ENCODE measurements at regions not wholly inside any gene's neighbourhood (a gene's known extent, or its start where the extent isn't known, plus 50 kb on each side); places are given as distances from the start of the nearest gene placed in this dataset.
"Not testable (repeated sequence)": the region's sequence is repeated elsewhere in the genome, so short reads cannot be mapped to it uniquely, and the experiment has no call there.

DNA sequence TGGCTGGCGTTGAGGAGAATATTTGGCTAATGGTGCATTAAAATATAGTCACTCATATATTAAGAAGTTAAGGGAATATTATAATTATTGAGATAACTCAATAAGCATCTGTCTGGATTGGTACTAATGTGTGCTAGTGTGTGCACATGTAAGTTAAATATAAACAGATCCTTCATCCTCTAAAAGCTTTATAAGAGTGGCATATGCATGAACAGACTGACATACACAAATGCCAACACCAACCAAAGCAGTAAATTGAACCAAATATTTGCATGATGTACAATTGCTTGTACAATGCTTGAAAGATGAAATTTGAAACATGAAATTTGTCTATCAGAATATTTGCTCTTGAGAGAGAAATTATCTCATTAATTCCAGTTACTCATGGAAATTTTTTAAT is 344.9 kb downstream of the ADGRL2 start:
- no peaks in the 10 kb centered on the region for H3K27me3 Mint-ChIP-seq (ENCODE audit: low read depth)
- H3K36me3 Mint-ChIP-seq (ENCODE audit: low read depth) = no peaks in the 10 kb centered on the region
- H3K4me3 Mint-ChIP-seq (ENCODE audit: low read depth) = no peak overlapping the region
- intact Hi-C loops (cut with micrococcal nuclease) = no loop called here
- H3K9me3 Mint-ChIP-seq = peaks cover 3% of the 10 kb centered on the region
- no peak overlapping the region for H3K27ac Mint-ChIP-seq
- H3K4me1 Mint-ChIP-seq (ENCODE audit: low read depth) = no peaks in the 10 kb centered on the region
- DNase-seq (ENCODE audit: low spot score) = no peak

DNA sequence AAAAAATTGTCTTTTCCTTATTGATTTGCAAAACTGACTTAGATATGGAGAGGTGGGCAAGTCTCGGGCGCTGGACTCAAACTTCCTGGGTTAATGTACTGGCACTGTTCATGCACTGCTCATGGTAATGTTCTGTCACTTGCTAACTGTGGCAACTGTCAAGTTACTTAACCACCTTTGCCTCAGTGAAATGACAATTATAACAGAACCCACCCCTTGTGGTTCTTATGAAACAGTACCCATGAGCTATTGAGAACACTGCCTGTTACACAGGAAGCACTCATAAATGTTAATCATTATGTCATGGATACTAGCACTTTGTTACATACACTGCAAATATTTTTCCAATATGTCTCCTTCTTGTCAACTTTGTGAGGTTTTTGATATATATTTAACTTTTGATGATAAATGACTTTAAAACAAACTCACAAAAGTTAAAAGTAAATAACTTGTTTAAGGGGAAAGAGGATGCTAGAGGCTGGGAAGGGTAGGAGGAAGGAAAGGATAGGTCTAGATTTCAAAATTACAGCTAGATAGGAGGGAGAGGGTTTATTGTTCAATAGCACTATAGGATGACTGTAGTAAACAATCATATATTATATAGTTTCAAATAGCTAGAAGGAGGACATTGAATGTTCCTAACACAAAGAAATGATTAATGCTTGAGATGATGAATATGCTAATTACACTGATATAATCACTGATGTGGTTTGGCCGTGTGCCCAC is 342.5 kb downstream of the ADGRL2 start:
- H3K4me1 Mint-ChIP-seq (ENCODE audit: low read depth) = no peaks in the 10 kb centered on the region
- peaks cover 3% of the 10 kb centered on the region for H3K9me3 Mint-ChIP-seq
- H3K36me3 Mint-ChIP-seq (ENCODE audit: low read depth) = no peaks in the 10 kb centered on the region
- DNase-seq (ENCODE audit: low spot score) = no peak
- intact Hi-C loops (cut with micrococcal nuclease) = no loop called here
- no peaks in the 10 kb centered on the region for H3K27me3 Mint-ChIP-seq (ENCODE audit: low read depth)
- H3K4me3 Mint-ChIP-seq (ENCODE audit: low read depth) = no peak overlapping the region
- H3K27ac Mint-ChIP-seq = no peak overlapping the region

DNA sequence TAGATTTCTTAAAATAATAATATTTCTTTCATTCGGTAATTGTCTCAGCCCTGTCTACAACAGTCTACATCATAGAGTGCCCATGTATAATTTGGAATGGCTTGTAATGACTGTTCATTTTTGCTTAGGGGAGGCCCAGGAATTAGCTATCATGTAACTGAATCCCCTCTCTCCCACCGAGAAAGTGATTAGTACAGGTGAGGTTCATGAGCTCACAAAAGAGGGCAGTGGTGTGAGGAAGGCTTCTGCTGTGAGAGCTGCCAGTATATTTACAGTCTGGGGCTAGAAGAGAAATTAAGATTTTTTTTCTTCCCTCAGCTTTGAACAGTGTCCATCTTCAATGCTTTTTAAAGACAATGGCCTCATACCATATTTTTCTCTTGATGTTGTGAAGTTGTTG is 340.7 kb downstream of the ADGRL2 start:
- Mint-ChIP-seq H3K27ac (no peak overlapping the region), H3K27me3 (ENCODE audit: low read depth) (no peaks in the 10 kb centered on the region), H3K4me1 (ENCODE audit: low read depth) (no peaks in the 10 kb centered on the region), H3K9me3 (peaks cover 3% of the 10 kb centered on the region), H3K36me3 (ENCODE audit: low read depth) (no peaks in the 10 kb centered on the region), H3K4me3 (ENCODE audit: low read depth) (no peak overlapping the region)
- DNase-seq (ENCODE audit: low spot score) = no peak
- intact Hi-C loops (cut with micrococcal nuclease) = no loop called here

DNA sequence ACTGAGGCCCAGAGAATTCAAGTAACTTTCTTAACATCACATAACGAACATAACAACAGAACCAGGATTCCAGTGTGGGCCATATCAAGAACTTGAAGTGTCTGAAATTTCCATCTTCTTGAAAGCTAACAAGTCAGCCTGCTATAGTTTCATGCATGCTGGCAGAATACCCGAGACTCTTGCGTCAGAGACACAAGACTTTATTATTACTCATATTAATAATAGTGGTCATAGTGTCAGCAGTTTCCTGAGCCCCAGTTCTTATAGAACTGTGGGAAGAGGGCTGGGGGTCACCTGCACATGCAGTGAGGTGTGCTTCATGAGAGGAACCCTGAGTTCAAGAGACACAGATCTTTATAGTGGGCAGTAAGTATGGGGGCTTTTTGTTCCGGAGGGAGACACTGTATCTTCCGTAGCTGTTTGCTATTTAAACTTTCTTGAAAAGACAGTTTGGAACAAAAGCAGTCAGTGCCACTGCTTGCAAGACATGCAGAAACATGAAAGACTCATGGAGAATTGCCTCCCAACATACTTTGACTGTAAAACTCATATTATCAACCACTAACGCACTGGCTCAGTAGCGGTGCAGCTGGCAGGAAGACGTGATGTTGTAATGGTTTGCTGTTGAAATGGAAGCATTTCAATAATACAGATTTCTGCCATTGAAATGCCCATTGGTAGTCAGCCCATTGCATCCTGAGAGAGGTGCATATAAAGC is 339.2 kb downstream of the ADGRL2 start:
- H3K4me3 Mint-ChIP-seq (ENCODE audit: low read depth) = no peak overlapping the region
- no peaks in the 10 kb centered on the region for H3K4me1 Mint-ChIP-seq (ENCODE audit: low read depth)
- DNase-seq (ENCODE audit: low spot score) = no peak
- no peaks in the 10 kb centered on the region for H3K36me3 Mint-ChIP-seq (ENCODE audit: low read depth)
- intact Hi-C loops (cut with micrococcal nuclease) = no loop called here
- H3K27ac Mint-ChIP-seq = no peak overlapping the region
- H3K9me3 Mint-ChIP-seq = peaks cover 3% of the 10 kb centered on the region
- H3K27me3 Mint-ChIP-seq (ENCODE audit: low read depth) = no peaks in the 10 kb centered on the region

DNA sequence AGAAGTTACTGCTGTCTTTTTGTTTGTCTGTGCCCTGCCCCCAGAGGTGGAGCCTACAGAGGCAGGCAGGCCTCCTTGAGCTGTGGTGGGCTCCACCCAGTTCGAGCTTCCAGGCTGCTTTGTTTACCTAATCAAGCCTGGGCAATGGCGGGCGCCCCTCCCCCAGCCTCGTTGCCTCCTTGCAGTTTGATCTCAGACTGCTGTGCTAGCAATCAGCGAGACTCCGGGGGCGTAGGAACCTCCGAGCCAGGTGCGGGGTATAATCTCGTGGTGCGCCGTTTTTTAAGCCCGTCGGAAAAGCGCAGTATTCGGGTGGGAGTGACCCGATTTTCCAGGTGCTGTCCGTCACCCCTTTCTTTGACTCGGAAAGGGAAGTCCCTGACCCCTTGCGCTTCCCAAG is 335.6 kb downstream of the ADGRL2 start:
- H3K4me1 Mint-ChIP-seq (ENCODE audit: low read depth); H3K27ac Mint-ChIP-seq; intact Hi-C loops (cut with micrococcal nuclease); H3K27me3 Mint-ChIP-seq (ENCODE audit: low read depth); H3K4me3 Mint-ChIP-seq (ENCODE audit: low read depth); H3K9me3 Mint-ChIP-seq; H3K36me3 Mint-ChIP-seq (ENCODE audit: low read depth); DNase-seq (ENCODE audit: low spot score): not testable (repeated sequence)

DNA sequence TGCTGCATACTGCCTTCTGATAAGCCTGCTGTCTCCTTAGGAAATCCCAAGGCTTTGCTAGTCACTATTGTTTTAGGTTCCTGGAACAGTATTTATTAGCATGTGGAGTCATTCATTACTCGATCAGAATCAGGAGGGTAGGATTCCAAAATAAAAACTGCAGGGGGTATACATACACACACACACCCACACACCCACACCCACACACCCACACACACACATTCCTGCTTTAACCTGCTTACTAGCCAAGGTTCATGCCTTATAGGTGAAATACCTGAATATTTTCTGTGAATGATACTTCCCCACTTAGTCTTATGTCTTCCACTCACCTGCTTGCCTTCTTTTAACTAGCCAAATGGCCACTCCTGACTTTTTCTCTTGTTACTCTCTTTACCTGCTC is 325.1 kb downstream of the ADGRL2 start:
- H3K4me3 Mint-ChIP-seq (ENCODE audit: low read depth) = no peak overlapping the region
- intact Hi-C loops (cut with micrococcal nuclease) = no loop called here
- no peaks in the 10 kb centered on the region for H3K9me3 Mint-ChIP-seq
- no peaks in the 10 kb centered on the region for H3K36me3 Mint-ChIP-seq (ENCODE audit: low read depth)
- no peak for DNase-seq (ENCODE audit: low spot score)
- H3K4me1 Mint-ChIP-seq (ENCODE audit: low read depth) = no peaks in the 10 kb centered on the region
- H3K27ac Mint-ChIP-seq = no peak overlapping the region
- no peaks in the 10 kb centered on the region for H3K27me3 Mint-ChIP-seq (ENCODE audit: low read depth)

DNA sequence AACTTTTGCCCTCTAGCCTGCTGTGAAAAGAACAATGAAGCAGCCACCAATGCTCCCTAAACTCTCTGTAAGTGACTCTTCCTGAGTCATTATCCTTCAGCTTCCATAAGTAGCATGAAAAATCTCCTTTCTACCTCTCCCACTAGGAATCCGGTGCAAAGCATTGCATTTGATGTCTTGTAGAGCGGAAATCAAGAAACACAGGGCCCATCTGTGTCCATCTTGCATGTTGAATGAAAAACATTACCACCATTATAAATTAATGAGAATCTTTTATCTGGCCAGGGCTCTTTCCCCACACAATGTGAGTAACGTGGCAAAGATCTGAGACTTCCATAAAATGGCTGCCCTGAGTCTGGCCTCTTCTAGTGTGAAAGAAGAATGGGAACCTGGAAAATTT is 324.4 kb downstream of the ADGRL2 start:
- no peaks in the 10 kb centered on the region for H3K27me3 Mint-ChIP-seq (ENCODE audit: low read depth)

DNA sequence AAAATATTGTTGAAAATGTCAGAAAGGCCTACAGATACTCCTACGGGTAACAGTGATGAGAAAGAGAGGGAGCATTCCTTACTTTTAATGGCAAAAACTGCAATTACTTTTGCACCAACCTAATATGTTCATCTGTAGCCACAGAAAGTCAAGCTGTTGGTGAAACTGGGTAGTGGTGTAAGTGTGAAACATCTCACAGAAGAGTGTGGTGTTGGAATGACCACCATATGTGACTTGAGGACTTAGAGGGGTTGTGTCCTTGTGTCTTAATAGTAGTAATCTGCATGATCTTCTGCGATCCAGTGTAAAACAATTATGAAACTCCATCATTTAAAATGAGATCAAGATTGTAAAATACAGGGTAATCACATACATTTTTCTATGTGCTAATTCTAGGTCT is 320.7 kb downstream of the ADGRL2 start:
- Mint-ChIP-seq H3K36me3 (ENCODE audit: low read depth) (no peaks in the 10 kb centered on the region), H3K27ac (no peak overlapping the region), H3K9me3 (no peaks in the 10 kb centered on the region), H3K4me3 (ENCODE audit: low read depth) (no peak overlapping the region), H3K27me3 (ENCODE audit: low read depth) (no peaks in the 10 kb centered on the region), H3K4me1 (ENCODE audit: low read depth) (no peaks in the 10 kb centered on the region)
- intact Hi-C loops (cut with micrococcal nuclease) = no loop called here
- DNase-seq (ENCODE audit: low spot score) = no peak

More for the DNA sequence above, 324.4 kb downstream of the ADGRL2 start:
- Mint-ChIP-seq H3K4me3 (ENCODE audit: low read depth) (no peak overlapping the region), H3K36me3 (ENCODE audit: low read depth) (no peaks in the 10 kb centered on the region), H3K4me1 (ENCODE audit: low read depth) (no peaks in the 10 kb centered on the region), H3K9me3 (no peaks in the 10 kb centered on the region), H3K27ac (no peak overlapping the region)
- intact Hi-C loops (cut with micrococcal nuclease) = no loop called here
- no peak for DNase-seq (ENCODE audit: low spot score)

DNA sequence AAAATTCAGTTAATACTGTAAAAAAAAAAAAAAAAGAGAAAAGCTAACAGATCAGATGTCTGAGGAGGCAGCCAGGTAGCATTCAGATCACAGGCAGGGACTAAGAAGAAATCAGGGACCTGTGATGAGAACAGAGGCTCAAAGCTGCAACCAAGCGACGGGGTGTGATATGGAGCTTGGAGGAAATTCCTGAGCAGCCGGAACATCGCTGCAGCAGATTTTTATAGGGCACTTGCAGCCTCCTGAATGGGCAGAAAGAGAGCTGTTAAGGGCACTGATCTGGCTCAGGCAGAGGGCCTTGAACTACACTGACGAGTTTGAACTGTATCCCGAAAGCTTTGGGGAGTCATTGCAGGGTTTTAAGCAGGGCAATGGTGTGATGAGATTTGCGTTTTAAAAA is 315.4 kb downstream of the ADGRL2 start:
- Mint-ChIP-seq H3K36me3 (ENCODE audit: low read depth) (no peaks in the 10 kb centered on the region), H3K4me3 (ENCODE audit: low read depth) (no peak overlapping the region), H3K27me3 (ENCODE audit: low read depth) (no peaks in the 10 kb centered on the region), H3K9me3 (no peaks in the 10 kb centered on the region), H3K27ac (no peak overlapping the region), H3K4me1 (ENCODE audit: low read depth) (no peaks in the 10 kb centered on the region)
- no peak for DNase-seq (ENCODE audit: low spot score)
- intact Hi-C loops (cut with micrococcal nuclease) = no loop called here

DNA sequence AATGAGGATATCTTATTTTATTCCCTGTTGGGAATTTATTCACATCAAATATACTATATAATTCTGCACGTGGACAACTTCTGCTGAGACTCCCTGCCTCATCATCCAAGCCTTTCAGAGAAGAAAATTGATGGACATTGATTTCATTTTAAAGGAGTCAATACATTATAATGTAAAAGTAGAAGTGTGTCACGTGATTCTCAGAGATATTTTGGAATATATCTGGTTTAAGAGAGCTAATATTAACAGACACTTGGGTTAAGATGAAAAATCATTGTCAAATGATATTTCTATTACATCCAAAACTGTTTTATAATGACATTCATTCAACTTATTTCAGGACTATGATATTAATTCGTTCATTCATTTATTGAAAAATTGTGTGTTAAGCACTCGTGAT is 314.2 kb downstream of the ADGRL2 start:
- H3K27ac Mint-ChIP-seq = no peak overlapping the region

DNA sequence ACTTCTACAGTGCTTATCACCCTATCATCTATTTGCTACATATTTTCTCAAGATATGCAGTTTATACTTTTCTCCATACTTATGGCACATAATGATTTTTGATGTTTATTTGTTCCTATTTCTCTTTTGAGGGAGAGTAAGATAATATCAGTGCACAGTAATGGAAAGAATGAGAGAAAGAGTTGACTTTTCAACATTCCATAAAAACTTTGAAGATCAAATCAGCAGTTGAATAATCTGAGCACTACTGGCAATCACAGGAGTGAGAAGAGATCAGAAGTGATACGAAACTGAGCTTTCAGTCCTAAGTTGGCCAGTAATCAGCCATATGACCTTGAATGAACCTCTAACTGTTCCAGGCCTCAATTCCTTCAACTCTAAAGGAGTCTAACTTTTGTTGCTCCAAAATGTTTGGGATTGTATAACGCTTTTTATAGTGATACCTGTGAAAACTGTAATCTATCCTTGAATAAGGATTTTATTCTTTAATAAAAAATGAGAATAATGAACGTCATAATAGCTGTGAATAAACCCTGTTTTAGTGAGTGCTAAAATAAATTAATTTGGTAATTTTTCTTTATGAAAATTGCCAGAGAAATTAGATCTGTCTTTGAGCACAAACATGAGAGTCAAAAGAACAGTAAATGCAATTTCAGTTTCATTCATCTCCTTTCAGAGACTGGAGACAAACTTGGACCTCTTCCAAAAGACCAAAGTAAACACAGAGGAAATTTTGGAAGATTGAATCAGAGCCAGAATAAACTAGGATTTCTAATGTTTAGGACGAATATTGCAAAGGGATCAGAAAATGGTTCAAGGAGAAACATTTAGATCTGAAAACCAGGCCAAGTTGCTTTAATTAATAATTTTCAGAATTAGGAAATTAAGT is 309.9 kb downstream of the ADGRL2 start:
- Mint-ChIP-seq H3K27me3 (ENCODE audit: low read depth) (no peaks in the 10 kb centered on the region), H3K4me3 (ENCODE audit: low read depth) (no peak overlapping the region), H3K4me1 (ENCODE audit: low read depth) (no peaks in the 10 kb centered on the region), H3K9me3 (no peaks in the 10 kb centered on the region), H3K27ac (no peak overlapping the region), H3K36me3 (ENCODE audit: low read depth) (no peaks in the 10 kb centered on the region)
- intact Hi-C loops (cut with micrococcal nuclease) = no loop called here
- no peak for DNase-seq (ENCODE audit: low spot score)

More for the DNA sequence above, 314.2 kb downstream of the ADGRL2 start:
- Mint-ChIP-seq H3K36me3 (ENCODE audit: low read depth) (no peaks in the 10 kb centered on the region), H3K4me1 (ENCODE audit: low read depth) (no peaks in the 10 kb centered on the region), H3K4me3 (ENCODE audit: low read depth) (no peak overlapping the region), H3K27me3 (ENCODE audit: low read depth) (no peaks in the 10 kb centered on the region), H3K9me3 (no peaks in the 10 kb centered on the region)
- no peak for DNase-seq (ENCODE audit: low spot score)
- intact Hi-C loops (cut with micrococcal nuclease) = no loop called here

DNA sequence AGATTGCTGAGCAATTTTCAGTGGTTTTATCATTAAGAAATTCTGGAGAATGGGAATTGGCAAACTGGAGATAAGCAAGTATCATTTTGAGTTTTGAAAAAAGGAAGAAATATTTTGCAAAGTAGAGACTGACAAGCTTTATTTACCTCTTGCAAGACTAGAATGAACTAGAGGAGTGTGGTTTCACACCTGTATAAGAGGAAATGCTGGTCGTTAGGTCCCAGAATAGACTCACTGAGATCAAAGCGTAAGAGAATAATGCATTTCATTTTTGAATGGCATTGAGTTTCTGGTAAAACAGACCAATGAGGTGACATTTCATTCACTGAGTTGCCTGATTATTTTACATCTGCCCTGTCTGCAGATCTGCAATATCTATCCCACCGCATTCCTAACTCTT is 308.1 kb downstream of the ADGRL2 start:
- no peaks in the 10 kb centered on the region for H3K4me1 Mint-ChIP-seq (ENCODE audit: low read depth)
- H3K9me3 Mint-ChIP-seq = peaks cover 8% of the 10 kb centered on the region
- no peaks in the 10 kb centered on the region for H3K36me3 Mint-ChIP-seq (ENCODE audit: low read depth)
- no peaks in the 10 kb centered on the region for H3K27me3 Mint-ChIP-seq (ENCODE audit: low read depth)
- intact Hi-C loops (cut with micrococcal nuclease) = no loop called here
- no peak for DNase-seq (ENCODE audit: low spot score)
- H3K4me3 Mint-ChIP-seq (ENCODE audit: low read depth) = no peak overlapping the region
- H3K27ac Mint-ChIP-seq = no peak overlapping the region

DNA sequence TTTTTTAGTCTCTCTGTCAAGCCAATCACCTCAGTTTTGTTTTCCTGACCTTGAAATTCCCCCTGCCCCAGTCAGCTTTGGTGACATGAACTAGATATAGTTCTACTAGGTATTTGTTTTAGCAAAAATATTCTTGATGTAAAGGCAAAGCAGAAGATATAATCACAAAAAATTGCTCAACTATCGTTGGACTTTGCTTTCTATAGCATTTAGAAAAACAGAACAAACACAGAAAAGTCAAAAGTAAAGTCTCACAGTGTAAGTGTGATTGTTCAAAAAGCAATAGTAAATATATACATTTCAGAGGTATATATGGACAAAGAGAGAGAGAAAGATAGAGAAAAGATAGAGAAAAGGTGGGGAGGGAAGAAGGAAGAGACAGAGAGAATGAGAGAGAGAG is 305.9 kb downstream of the ADGRL2 start:
- no peak for DNase-seq (ENCODE audit: low spot score)
- H3K27ac Mint-ChIP-seq = no peak overlapping the region
- H3K4me1 Mint-ChIP-seq (ENCODE audit: low read depth) = no peaks in the 10 kb centered on the region
- no peaks in the 10 kb centered on the region for H3K36me3 Mint-ChIP-seq (ENCODE audit: low read depth)
- peaks cover 8% of the 10 kb centered on the region for H3K9me3 Mint-ChIP-seq
- intact Hi-C loops (cut with micrococcal nuclease) = no loop called here
- no peak overlapping the region for H3K4me3 Mint-ChIP-seq (ENCODE audit: low read depth)
- H3K27me3 Mint-ChIP-seq (ENCODE audit: low read depth) = no peaks in the 10 kb centered on the region

Measured in activated T-helper 2 cell treated with anti-CD3 and anti-CD28 coated beads, Interferon-gamma antibody, Interleukin-2, Interleukin-4, amounts not matched to agents 10 μg/mL and 5 μg/mL and 100 μg/mL, durations not matched to agents 14 hours and 24 hours and 36 hours (primary cell).